Heart left ventricle (tissue), 16 donors: ENCODE measurements at regions not wholly inside any gene's neighbourhood (a gene's known extent, or its start where the extent isn't known, plus 50 kb on each side); places are given as distances from the start of the nearest gene placed in this dataset.

Source experiments
- ATAC-seq, 4 donors: fragments of 200-7000 bp; cut with Tn5 transposase; one replicate each; pipeline ENCODE4 v1.9.1; 2020 to 2022; ENCODE audit warnings: moderate library complexity in 4 of 4, mild to moderate bottlenecking in 3 of 4, moderate number of reproducible peaks in 1 of 4
- DNase-seq, 5 donors: peaks; one replicate each; pipeline ENCODE4 v3.0.0-alpha.2; 2020
- H3K27ac ChIP-seq, 12 donors: fragments of 200-600 bp; sonication (generic) in 4 of 12; one replicate each; pipeline versions ENCODE4 v1.5.0 to v1.8.0; 2016 to 2022; ENCODE audit warnings: mild to moderate bottlenecking in 2 of 12
- H3K27me3 ChIP-seq, 9 donors: fragments of 200-600 bp; sonication (generic) in 2 of 9; one replicate each; pipeline versions ENCODE4 v1.5.1 to v1.8.0; 2016 to 2022; ENCODE audit warnings: mild to moderate bottlenecking in 3 of 9
- H3K36me3 ChIP-seq, 9 donors: fragments of 200-600 bp; sonication (generic) in 2 of 9; one replicate each; pipeline versions ENCODE4 v1.5.0 to v1.8.0; 2018 to 2022; ENCODE audit warnings: mild to moderate bottlenecking in 2 of 9
- H3K4me1 ChIP-seq, 12 donors: fragments of 200-600 bp; sonication (generic) in 4 of 12; one replicate each; pipeline versions ENCODE4 v1.5.0 to v1.8.0; 2016 to 2022; ENCODE audit warnings: mild to moderate bottlenecking in 3 of 12
- H3K4me3 ChIP-seq, 12 donors: fragments of 200-600 bp; sonication (generic) in 4 of 12; one replicate each; pipeline versions ENCODE4 v1.5.0 to v1.8.0; 2017 to 2022; ENCODE audit warnings: mild to moderate bottlenecking in 9 of 12, moderate library complexity in 4 of 12
- H3K9me3 ChIP-seq, 12 donors: fragments of 200-600 bp; sonication (generic) in 4 of 12; one replicate each; pipeline versions ENCODE4 v1.5.0 to v1.8.0; 2016 to 2022; ENCODE audit warnings: mild to moderate bottlenecking in 1 of 12
- POLR2A ChIP-seq, 2 donors: fragments of 450-650 bp; IDR thresholded peaks; one replicate each; pipeline ENCODE4 v1.6.1; 2017; ENCODE audit warnings: antibody characterized with exemption in 2 of 2, mild to moderate bottlenecking in 2 of 2, moderate library complexity in 2 of 2
- WGBS, 4 donors: extraction: QIAGEN DNeasy Blood & Tissue Kit in 2 of 4; methylation state at CpG; one replicate each; pipeline versions ENCODE4 v1.1.5 to v1.1.7; 2013 to 2018; 5-methylcytosine and 5-hydroxymethylcytosine counted together
- intact Hi-C, 10 donors: fragments of 100-400 bp; cut with DNase I; formaldehyde crosslinking; loops; one replicate each; pipeline versions ENCODE4 v1.11.1 to v1.14.2; 2022
- TF ChIP-seq, protein P1 (sequence below), 12 donors: fragments of 200-600 bp; sonication (generic) in 4 of 12; IDR thresholded peaks; one replicate each; pipeline versions ENCODE4 v1.5.0 to v1.8.0; 2018 to 2022; ENCODE audit warnings: antibody characterized with exemption in 12 of 12, mild to moderate bottlenecking in 5 of 12
- donor health status: ischemic (EF 13 %, LVEDD 7.1; RV severe dilation, severe dysfunction).
- donor health status: healthy with polysubstance abuse.
- donor health status: DM: no; HTN: yes; CAD: no.
- donor health status: DM: no; HTN: no; CAD: no.
- donor health status: ischemic (EF 25% LVEDD 6.9; RV normal size, moderate dysfunction).
- donor health status: ischemic (EF 25% LVEDD 5.7; RV mildly dilated, moderate dysfunction).
- donor health status: healthy.
- donor health status: DM: yes; HTN: yes; CAD: no.
- donor health status: ischemic (EF 35%, LVEDD 5.7; RV mildly dilated, moderate dysfunction).
- donor health status: nonischemic (EF 11% LVEDD 7.7; RV severe dilation, severe dysfunction).
- donor health status: DM: yes; HTN: yes; CAD: no.
- donor health status: PGD.
- donor health status: ischemic (EF 29% LVEDD 5.4; RV normal size, mild dysfunction).
- donor health status: nonischemic (EF 23%, LVEDD 6.1; RV moderate dilation, normal function).

DNA sequence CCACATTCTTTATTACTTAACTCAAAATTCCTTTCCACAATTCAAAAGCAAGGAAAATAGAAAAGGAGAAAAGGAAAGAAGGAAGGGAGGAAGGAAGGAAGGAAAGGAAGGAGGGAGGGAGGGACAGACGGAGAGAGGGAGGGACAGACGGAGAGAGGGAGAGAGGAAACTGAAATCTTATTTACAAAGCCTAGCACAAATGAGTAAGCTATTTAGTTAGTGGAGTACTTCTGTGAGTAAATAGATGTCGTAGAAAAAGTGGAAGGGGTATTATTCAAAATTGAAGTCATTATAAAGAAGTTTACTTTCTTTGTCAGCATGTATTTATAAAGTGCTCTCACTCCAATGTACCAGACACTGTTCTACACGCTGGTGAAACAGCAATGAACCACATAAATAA lies 177.9 kb downstream of the CETN3 start:
- no peaks in the 10 kb centered on the region for H3K9me3 ChIP-seq
- 48 to 65% (median 60%) methylated on average over 4 of the region's 4 CpGs for WGBS, 4 donors
- ATAC-seq = no peak
- intact Hi-C loops = no loop called here
- DNase-seq = no peak
- no peaks in the 10 kb centered on the region for H3K27me3 ChIP-seq
- peak overlapping the region in 2 of 12 donors; percentile 0 to 21 for H3K27ac ChIP-seq
- TF ChIP-seq POLR2A (IDR thresholded peaks at IDR 0.05) = no peak
- TF ChIP-seq, protein P1, sequence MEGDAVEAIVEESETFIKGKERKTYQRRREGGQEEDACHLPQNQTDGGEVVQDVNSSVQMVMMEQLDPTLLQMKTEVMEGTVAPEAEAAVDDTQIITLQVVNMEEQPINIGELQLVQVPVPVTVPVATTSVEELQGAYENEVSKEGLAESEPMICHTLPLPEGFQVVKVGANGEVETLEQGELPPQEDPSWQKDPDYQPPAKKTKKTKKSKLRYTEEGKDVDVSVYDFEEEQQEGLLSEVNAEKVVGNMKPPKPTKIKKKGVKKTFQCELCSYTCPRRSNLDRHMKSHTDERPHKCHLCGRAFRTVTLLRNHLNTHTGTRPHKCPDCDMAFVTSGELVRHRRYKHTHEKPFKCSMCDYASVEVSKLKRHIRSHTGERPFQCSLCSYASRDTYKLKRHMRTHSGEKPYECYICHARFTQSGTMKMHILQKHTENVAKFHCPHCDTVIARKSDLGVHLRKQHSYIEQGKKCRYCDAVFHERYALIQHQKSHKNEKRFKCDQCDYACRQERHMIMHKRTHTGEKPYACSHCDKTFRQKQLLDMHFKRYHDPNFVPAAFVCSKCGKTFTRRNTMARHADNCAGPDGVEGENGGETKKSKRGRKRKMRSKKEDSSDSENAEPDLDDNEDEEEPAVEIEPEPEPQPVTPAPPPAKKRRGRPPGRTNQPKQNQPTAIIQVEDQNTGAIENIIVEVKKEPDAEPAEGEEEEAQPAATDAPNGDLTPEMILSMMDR (IDR thresholded peaks at IDR 0.05) = no peak
- H3K4me3 ChIP-seq = no peak overlapping the region
- no peaks in the 10 kb centered on the region for H3K36me3 ChIP-seq
- H3K4me1 ChIP-seq = no peaks in the 10 kb centered on the region

DNA sequence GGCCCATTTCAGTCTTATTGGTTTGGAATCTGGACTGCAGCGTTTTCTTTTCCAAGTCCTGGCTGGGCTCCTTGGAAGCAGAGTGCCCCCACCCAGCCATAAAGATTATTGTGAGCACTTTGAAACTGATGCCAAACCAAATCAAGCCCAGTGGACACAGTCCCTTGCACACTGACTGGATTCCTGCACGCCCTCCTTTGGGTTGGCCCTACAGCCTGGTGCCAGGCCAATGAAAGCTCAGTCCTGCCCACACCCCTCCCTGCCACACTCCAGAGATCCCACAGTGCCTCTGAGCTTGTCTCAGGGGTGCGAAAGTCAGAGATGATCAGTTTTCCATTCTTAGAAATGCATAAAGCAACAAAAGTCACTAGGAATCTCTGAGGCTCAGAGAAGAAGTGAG lies 181.9 kb downstream of the CETN3 start:
- H3K36me3 ChIP-seq = no peaks in the 10 kb centered on the region
- no peak for DNase-seq
- H3K4me3 ChIP-seq = no peak overlapping the region
- peak in 2 of 4 donors; percentile 55 to 63 for ATAC-seq
- H3K4me1 ChIP-seq = no peaks in the 10 kb centered on the region
- H3K27ac ChIP-seq = no peak overlapping the region
- WGBS, 4 donors = 48 to 69% (median 58%) methylated on average over 3 of the region's 3 CpGs
- H3K27me3 ChIP-seq = no peaks in the 10 kb centered on the region
- intact Hi-C loops = no loop called here
- H3K9me3 ChIP-seq = no peaks in the 10 kb centered on the region
- TF ChIP-seq, protein P1 (IDR thresholded peaks at IDR 0.05) = no peak
- no peak for TF ChIP-seq POLR2A (IDR thresholded peaks at IDR 0.05)

DNA sequence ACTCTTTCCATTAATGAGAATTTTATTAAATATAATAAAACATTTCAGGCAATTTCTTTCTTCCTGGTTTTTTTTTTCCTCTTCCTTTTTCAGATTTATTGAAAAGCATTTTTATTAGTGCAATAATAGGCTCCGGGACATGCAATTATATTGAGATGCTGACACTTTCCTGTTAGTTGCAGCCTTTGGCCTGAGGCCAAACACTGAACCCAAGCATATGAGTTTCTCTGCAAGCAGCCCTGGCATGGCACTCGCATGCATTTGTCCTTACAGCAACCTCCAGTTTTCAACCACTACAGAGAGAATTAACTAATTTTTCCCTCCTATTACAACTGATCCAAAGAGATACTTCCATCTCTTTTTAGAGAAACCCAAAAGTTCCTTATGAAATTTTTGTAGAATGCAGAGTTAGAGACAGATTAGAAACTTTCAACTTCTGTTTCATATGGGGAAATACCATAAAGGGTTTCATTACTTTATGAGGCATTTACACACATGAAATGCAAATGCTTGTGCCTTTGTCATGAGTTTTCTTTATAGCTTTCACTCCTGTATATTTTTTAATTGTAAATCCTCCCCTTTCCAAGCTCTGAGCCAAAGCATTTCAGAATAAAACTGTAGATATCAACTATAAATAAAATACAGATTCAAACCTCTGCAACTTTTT lies 183.0 kb downstream of the CETN3 start:
- H3K9me3 ChIP-seq = no peaks in the 10 kb centered on the region
- no peak overlapping the region for H3K4me3 ChIP-seq
- H3K36me3 ChIP-seq = no peaks in the 10 kb centered on the region
- ATAC-seq = no peak
- intact Hi-C loops = no loop called here
- H3K27ac ChIP-seq = no peak overlapping the region
- TF ChIP-seq, protein P1 (IDR thresholded peaks at IDR 0.05) = no peak
- no peak for TF ChIP-seq POLR2A (IDR thresholded peaks at IDR 0.05)
- WGBS, 4 donors = 20 to 48% (median 41%) methylated on average over 2 of the region's 2 CpGs
- H3K27me3 ChIP-seq = no peaks in the 10 kb centered on the region
- no peaks in the 10 kb centered on the region for H3K4me1 ChIP-seq
- no peak for DNase-seq

DNA sequence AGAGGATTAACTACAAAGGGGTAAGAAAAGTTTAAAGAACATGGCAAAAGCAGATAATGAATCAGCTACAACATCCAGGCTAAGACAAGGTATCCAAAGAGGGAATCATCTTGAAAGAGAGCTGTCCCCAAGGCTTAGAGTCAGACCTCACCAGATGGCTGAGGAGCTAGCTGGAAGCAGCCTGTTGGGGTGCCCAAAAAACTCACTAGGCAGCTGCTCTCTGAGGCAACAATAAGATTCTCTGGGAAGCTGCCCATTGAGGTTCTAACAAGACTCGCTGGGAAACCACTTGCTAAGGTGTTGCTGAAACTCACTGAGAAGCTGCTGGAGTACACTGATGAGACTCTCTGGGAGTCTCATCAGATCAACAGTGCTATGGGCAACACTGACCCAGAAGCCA lies 185.2 kb downstream of the CETN3 start:
- intact Hi-C loops = no loop called here
- Histone ChIP-seq H3K27me3 (no peaks in the 10 kb centered on the region), H3K36me3 (no peaks in the 10 kb centered on the region), H3K27ac (no peak overlapping the region), H3K4me3 (no peak overlapping the region), H3K9me3 (no peaks in the 10 kb centered on the region), H3K4me1 (peaks cover 0 to 3% (median 0%) of the 10 kb centered on the region in 12 donors)
- TF ChIP-seq POLR2A (IDR thresholded peaks at IDR 0.05) = no peak
- TF ChIP-seq, protein P1 (IDR thresholded peaks at IDR 0.05) = no peak
- 89 to 100% (median 97%) methylated on average over 1 of the region's 1 CpG for WGBS, 4 donors
- no peak for ATAC-seq
- DNase-seq = no peak
